Ovary (tissue), 3 donors: ENCODE measurements at regions not wholly inside any gene's neighbourhood (a gene's known extent, or its start where the extent isn't known, plus 50 kb on each side); places are given as distances from the start of the nearest gene placed in this dataset.

Experiments
- CTCF ChIP-seq, 3 donors: fragments of 450-650 bp in 2 of 3; fragments of 200-600 bp in 1 of 3; IDR thresholded peaks; one replicate each; pipeline versions ENCODE4 v1.5.1 to v1.8.0; 2016 to 2022; ENCODE audit warnings: antibody characterized with exemption in 3 of 3, mild to moderate bottlenecking in 1 of 3
- POLR2A ChIP-seq: fragments of 450-650 bp; IDR thresholded peaks from one replicate; pipeline ENCODE4 v1.6.1; 2017; ENCODE audit warnings: antibody characterized with exemption, mild to moderate bottlenecking, moderate library complexity
- donor health status: DM: no; HTN: no; CAD: no.

DNA sequence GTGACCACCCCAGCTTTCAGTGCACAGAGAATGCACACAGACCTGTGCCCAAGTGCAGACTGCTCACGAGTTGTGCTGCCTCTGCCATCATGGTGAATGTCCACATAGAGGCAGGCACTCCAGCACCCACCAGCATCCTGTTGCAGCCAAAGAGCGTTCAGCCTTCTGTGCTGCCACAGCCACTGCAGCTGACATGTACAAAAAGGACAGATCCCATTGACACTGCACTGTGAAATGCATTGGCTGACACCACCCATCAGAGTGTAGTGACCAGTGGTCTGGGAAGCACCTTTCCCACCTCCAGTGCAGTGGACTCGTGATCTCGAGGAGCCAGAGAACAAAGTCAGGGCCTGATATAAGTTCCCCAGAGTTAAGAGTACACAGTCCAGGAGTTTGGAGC, 260.3 kb downstream of the RAP2B start:
- no peak for TF ChIP-seq CTCF (IDR thresholded peaks at IDR 0.05)
- no peak for TF ChIP-seq POLR2A
